ENCODE measurements at regions not wholly inside any gene's neighbourhood (a gene's known extent, or its start where the extent isn't known, plus 50 kb on each side); places are given as distances from the start of the nearest gene placed in this dataset.

DNA sequence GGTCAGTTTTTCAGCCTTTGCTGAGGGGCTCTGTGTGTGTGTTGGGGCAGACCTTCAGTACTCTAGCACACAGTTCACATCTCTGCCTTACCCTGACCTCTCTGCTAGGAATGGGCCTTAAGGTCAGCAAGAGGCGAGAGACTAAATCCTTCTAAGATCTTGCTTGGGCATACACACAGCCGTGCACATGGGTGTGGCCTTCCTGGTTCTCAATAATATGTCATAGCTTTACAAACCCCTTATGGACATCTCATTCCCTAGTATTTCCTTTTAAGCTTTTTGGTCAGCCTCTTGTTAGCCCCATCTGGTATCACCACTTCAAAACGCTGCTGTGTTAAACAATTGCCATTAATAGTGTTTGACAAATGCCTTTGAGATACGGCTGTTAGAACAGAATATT, 69.4 kb upstream of the SPATA13 start:
- TF ChIP-seq, protein P1, sequence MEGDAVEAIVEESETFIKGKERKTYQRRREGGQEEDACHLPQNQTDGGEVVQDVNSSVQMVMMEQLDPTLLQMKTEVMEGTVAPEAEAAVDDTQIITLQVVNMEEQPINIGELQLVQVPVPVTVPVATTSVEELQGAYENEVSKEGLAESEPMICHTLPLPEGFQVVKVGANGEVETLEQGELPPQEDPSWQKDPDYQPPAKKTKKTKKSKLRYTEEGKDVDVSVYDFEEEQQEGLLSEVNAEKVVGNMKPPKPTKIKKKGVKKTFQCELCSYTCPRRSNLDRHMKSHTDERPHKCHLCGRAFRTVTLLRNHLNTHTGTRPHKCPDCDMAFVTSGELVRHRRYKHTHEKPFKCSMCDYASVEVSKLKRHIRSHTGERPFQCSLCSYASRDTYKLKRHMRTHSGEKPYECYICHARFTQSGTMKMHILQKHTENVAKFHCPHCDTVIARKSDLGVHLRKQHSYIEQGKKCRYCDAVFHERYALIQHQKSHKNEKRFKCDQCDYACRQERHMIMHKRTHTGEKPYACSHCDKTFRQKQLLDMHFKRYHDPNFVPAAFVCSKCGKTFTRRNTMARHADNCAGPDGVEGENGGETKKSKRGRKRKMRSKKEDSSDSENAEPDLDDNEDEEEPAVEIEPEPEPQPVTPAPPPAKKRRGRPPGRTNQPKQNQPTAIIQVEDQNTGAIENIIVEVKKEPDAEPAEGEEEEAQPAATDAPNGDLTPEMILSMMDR (optimal IDR thresholded peaks at IDR 0.05 in 1 of 3, IDR thresholded peaks at IDR 0.05 in 1 of 3, conservative IDR thresholded peaks at IDR 0.05 in 1 of 3; ENCODE audit: extremely low read depth in 1 of 3, insufficient read depth in 2 of 3, low read length in 3 of 3), result no peak
- no peak for TF ChIP-seq EZH2 (IDR thresholded peaks at IDR 0.05; ENCODE audit: low read length)
